ENCODE measurements at regions not wholly inside any gene's neighbourhood (a gene's known extent, or its start where the extent isn't known, plus 50 kb on each side); places are given as distances from the start of the nearest gene placed in this dataset.

- Histone ChIP-seq H3K4me3 (ENCODE audit: low read depth in 1 of 5, low read length in 5 of 5) (no peak overlapping the region), H3K9ac (ENCODE audit: low read length in 5 of 5) (no peak overlapping the region), H3K4me1 (ENCODE audit: control insufficient read depth in 5 of 5, insufficient read depth in 5 of 5, low read length in 5 of 5) (peaks cover 0 to 30% (median 24%) of the 10 kb centered on the region in 5 donors), H3K36me3 (ENCODE audit: control insufficient read depth in 5 of 5, insufficient read depth in 5 of 5, low read length in 5 of 5) (no peaks in the 10 kb centered on the region), H3K27ac (ENCODE audit: low read depth, low read length) (no peak overlapping the region), H3K9me3 (ENCODE audit: control insufficient read depth in 5 of 5, low read length in 5 of 5) (no peaks in the 10 kb centered on the region), H3K27me3 (ENCODE audit: control insufficient read depth in 5 of 5, insufficient read depth in 4 of 5, low read length in 5 of 5) (peaks cover 3 to 37% (median 29%) of the 10 kb centered on the region in 5 donors)
Measured at GRCh38 chr17:77674358-77674757, 284.1 kb upstream of the TNRC6C start.

GRCh38 chr17:77675411-77675810 lies 283.1 kb upstream of the TNRC6C start:
- Histone ChIP-seq H3K36me3 (ENCODE audit: control insufficient read depth in 5 of 5, insufficient read depth in 5 of 5, low read length in 5 of 5) (no peaks in the 10 kb centered on the region), H3K4me1 (ENCODE audit: control insufficient read depth in 5 of 5, insufficient read depth in 5 of 5, low read length in 5 of 5) (peaks cover 0 to 30% (median 24%) of the 10 kb centered on the region in 5 donors), H3K4me3 (ENCODE audit: low read depth in 1 of 5, low read length in 5 of 5) (no peak overlapping the region), H3K9ac (ENCODE audit: low read length in 5 of 5) (no peak overlapping the region), H3K27ac (ENCODE audit: low read depth, low read length) (no peak overlapping the region), H3K27me3 (ENCODE audit: control insufficient read depth in 5 of 5, insufficient read depth in 4 of 5, low read length in 5 of 5) (peaks cover 3 to 42% (median 34%) of the 10 kb centered on the region in 5 donors), H3K9me3 (ENCODE audit: control insufficient read depth in 5 of 5, low read length in 5 of 5) (no peaks in the 10 kb centered on the region)

- Histone ChIP-seq H3K9me3 (ENCODE audit: control insufficient read depth in 5 of 5, low read length in 5 of 5) (no peaks in the 10 kb centered on the region), H3K27ac (ENCODE audit: low read depth, low read length) (no peak overlapping the region), H3K27me3 (ENCODE audit: control insufficient read depth in 5 of 5, insufficient read depth in 4 of 5, low read length in 5 of 5) (peaks cover 6 to 42% (median 34%) of the 10 kb centered on the region in 5 donors), H3K4me3 (ENCODE audit: low read depth in 1 of 5, low read length in 5 of 5) (no peak overlapping the region), H3K4me1 (ENCODE audit: control insufficient read depth in 5 of 5, insufficient read depth in 5 of 5, low read length in 5 of 5) (peaks cover 0 to 30% (median 24%) of the 10 kb centered on the region in 5 donors), H3K36me3 (ENCODE audit: control insufficient read depth in 5 of 5, insufficient read depth in 5 of 5, low read length in 5 of 5) (no peaks in the 10 kb centered on the region), H3K9ac (ENCODE audit: low read length in 5 of 5) (no peak overlapping the region)
Measured at GRCh38 chr17:77675816-77676215, 282.7 kb upstream of the TNRC6C start.

GRCh38 chr17:77676237-77676661 lies 282.3 kb upstream of the TNRC6C start:
- Histone ChIP-seq H3K4me1 (ENCODE audit: control insufficient read depth in 5 of 5, insufficient read depth in 5 of 5, low read length in 5 of 5) (peaks cover 0 to 30% (median 24%) of the 10 kb centered on the region in 5 donors), H3K36me3 (ENCODE audit: control insufficient read depth in 5 of 5, insufficient read depth in 5 of 5, low read length in 5 of 5) (no peaks in the 10 kb centered on the region), H3K9ac (ENCODE audit: low read length in 5 of 5) (no peak overlapping the region), H3K27me3 (ENCODE audit: control insufficient read depth in 5 of 5, insufficient read depth in 4 of 5, low read length in 5 of 5) (peaks cover 6 to 42% (median 34%) of the 10 kb centered on the region in 5 donors), H3K9me3 (ENCODE audit: control insufficient read depth in 5 of 5, low read length in 5 of 5) (no peaks in the 10 kb centered on the region), H3K27ac (ENCODE audit: low read depth, low read length) (no peak overlapping the region), H3K4me3 (ENCODE audit: low read depth in 1 of 5, low read length in 5 of 5) (no peak overlapping the region)

GRCh38 chr17:77677211-77677610 lies 281.3 kb upstream of the TNRC6C start:
- peaks cover 5 to 39% (median 33%) of the 10 kb centered on the region in 5 donors for H3K27me3 ChIP-seq (ENCODE audit: control insufficient read depth in 5 of 5, insufficient read depth in 4 of 5, low read length in 5 of 5)
- no peak overlapping the region for H3K9ac ChIP-seq (ENCODE audit: low read length in 5 of 5)
- peak overlapping the region in 1 of 5 donors; percentile 37 for H3K4me3 ChIP-seq (ENCODE audit: low read depth in 1 of 5, low read length in 5 of 5)
- H3K36me3 ChIP-seq (ENCODE audit: control insufficient read depth in 5 of 5, insufficient read depth in 5 of 5, low read length in 5 of 5): no peaks in the 10 kb centered on the region
- H3K4me1 ChIP-seq (ENCODE audit: control insufficient read depth in 5 of 5, insufficient read depth in 5 of 5, low read length in 5 of 5): peaks cover 0 to 36% (median 24%) of the 10 kb centered on the region in 5 donors
- no peak overlapping the region for H3K27ac ChIP-seq (ENCODE audit: low read depth, low read length)
- no peaks in the 10 kb centered on the region for H3K9me3 ChIP-seq (ENCODE audit: control insufficient read depth in 5 of 5, low read length in 5 of 5)

GRCh38 chr17:77677630-77678029 lies 280.9 kb upstream of the TNRC6C start:
- peak overlapping the region in 1 of 5 donors; percentile 37 for H3K4me3 ChIP-seq (ENCODE audit: low read depth in 1 of 5, low read length in 5 of 5)
- peaks cover 5 to 36% (median 30%) of the 10 kb centered on the region in 5 donors for H3K27me3 ChIP-seq (ENCODE audit: control insufficient read depth in 5 of 5, insufficient read depth in 4 of 5, low read length in 5 of 5)
- H3K27ac ChIP-seq (ENCODE audit: low read depth, low read length): no peak overlapping the region
- H3K36me3 ChIP-seq (ENCODE audit: control insufficient read depth in 5 of 5, insufficient read depth in 5 of 5, low read length in 5 of 5): no peaks in the 10 kb centered on the region
- peaks cover 0 to 37% (median 24%) of the 10 kb centered on the region in 5 donors for H3K4me1 ChIP-seq (ENCODE audit: control insufficient read depth in 5 of 5, insufficient read depth in 5 of 5, low read length in 5 of 5)
- H3K9me3 ChIP-seq (ENCODE audit: control insufficient read depth in 5 of 5, low read length in 5 of 5): no peaks in the 10 kb centered on the region
- no peak overlapping the region for H3K9ac ChIP-seq (ENCODE audit: low read length in 5 of 5)

- no peak overlapping the region for H3K9ac ChIP-seq (ENCODE audit: low read length in 5 of 5)
- H3K36me3 ChIP-seq (ENCODE audit: control insufficient read depth in 5 of 5, insufficient read depth in 5 of 5, low read length in 5 of 5): no peaks in the 10 kb centered on the region
- H3K4me1 ChIP-seq (ENCODE audit: control insufficient read depth in 5 of 5, insufficient read depth in 5 of 5, low read length in 5 of 5): peaks cover 0 to 37% (median 24%) of the 10 kb centered on the region in 5 donors
- H3K27ac ChIP-seq (ENCODE audit: low read depth, low read length): no peak overlapping the region
- H3K27me3 ChIP-seq (ENCODE audit: control insufficient read depth in 5 of 5, insufficient read depth in 4 of 5, low read length in 5 of 5): peaks cover 5 to 31% (median 27%) of the 10 kb centered on the region in 5 donors
- H3K4me3 ChIP-seq (ENCODE audit: low read depth in 1 of 5, low read length in 5 of 5): no peak overlapping the region
- H3K9me3 ChIP-seq (ENCODE audit: control insufficient read depth in 5 of 5, low read length in 5 of 5): no peaks in the 10 kb centered on the region
Measured at GRCh38 chr17:77679589-77679988, 278.9 kb upstream of the TNRC6C start.

- Histone ChIP-seq H3K4me3 (ENCODE audit: low read depth in 1 of 5, low read length in 5 of 5) (no peak overlapping the region), H3K4me1 (ENCODE audit: control insufficient read depth in 5 of 5, insufficient read depth in 5 of 5, low read length in 5 of 5) (peaks cover 0 to 21% (median 11%) of the 10 kb centered on the region in 5 donors), H3K27me3 (ENCODE audit: control insufficient read depth in 5 of 5, insufficient read depth in 4 of 5, low read length in 5 of 5) (peaks cover 6 to 38% (median 26%) of the 10 kb centered on the region in 5 donors), H3K9me3 (ENCODE audit: control insufficient read depth in 5 of 5, low read length in 5 of 5) (no peaks in the 10 kb centered on the region), H3K9ac (ENCODE audit: low read length in 5 of 5) (no peak overlapping the region), H3K36me3 (ENCODE audit: control insufficient read depth in 5 of 5, insufficient read depth in 5 of 5, low read length in 5 of 5) (no peaks in the 10 kb centered on the region), H3K27ac (ENCODE audit: low read depth, low read length) (no peak overlapping the region)
Measured at GRCh38 chr17:77681861-77682260, 276.6 kb upstream of the TNRC6C start.

GRCh38 chr17:77684803-77685798 lies 273.4 kb upstream of the TNRC6C start:
- H3K36me3 ChIP-seq (ENCODE audit: control insufficient read depth in 5 of 5, insufficient read depth in 5 of 5, low read length in 5 of 5): no peaks in the 10 kb centered on the region
- no peak overlapping the region for H3K9ac ChIP-seq (ENCODE audit: low read length in 5 of 5)
- H3K27me3 ChIP-seq (ENCODE audit: control insufficient read depth in 5 of 5, insufficient read depth in 4 of 5, low read length in 5 of 5): peaks cover 4 to 29% (median 11%) of the 10 kb centered on the region in 5 donors
- no peak overlapping the region for H3K4me3 ChIP-seq (ENCODE audit: low read depth in 1 of 5, low read length in 5 of 5)
- peaks cover 0 to 8% (median 1%) of the 10 kb centered on the region in 5 donors for H3K4me1 ChIP-seq (ENCODE audit: control insufficient read depth in 5 of 5, insufficient read depth in 5 of 5, low read length in 5 of 5)
- H3K27ac ChIP-seq (ENCODE audit: low read depth, low read length): no peak overlapping the region
- H3K9me3 ChIP-seq (ENCODE audit: control insufficient read depth in 5 of 5, low read length in 5 of 5): no peaks in the 10 kb centered on the region

- Histone ChIP-seq H3K27ac (ENCODE audit: low read depth, low read length) (no peak overlapping the region), H3K4me3 (ENCODE audit: low read depth in 1 of 5, low read length in 5 of 5) (no peak overlapping the region), H3K27me3 (ENCODE audit: control insufficient read depth in 5 of 5, insufficient read depth in 4 of 5, low read length in 5 of 5) (peaks cover 0 to 35% (median 13%) of the 10 kb centered on the region in 5 donors), H3K9me3 (ENCODE audit: control insufficient read depth in 5 of 5, low read length in 5 of 5) (no peaks in the 10 kb centered on the region), H3K4me1 (ENCODE audit: control insufficient read depth in 5 of 5, insufficient read depth in 5 of 5, low read length in 5 of 5) (peaks cover 0 to 16% (median 10%) of the 10 kb centered on the region in 5 donors), H3K9ac (ENCODE audit: low read length in 5 of 5) (no peak overlapping the region), H3K36me3 (ENCODE audit: control insufficient read depth in 5 of 5, insufficient read depth in 5 of 5, low read length in 5 of 5) (no peaks in the 10 kb centered on the region)
Measured at GRCh38 chr17:77685881-77686486, 272.5 kb upstream of the TNRC6C start.
